ENCODE measurements at regions not wholly inside any gene's neighbourhood (a gene's known extent, or its start where the extent isn't known, plus 50 kb on each side); places are given as distances from the start of the nearest gene placed in this dataset.

GRCh38 chr3:103787164-103787871, 1352.5 kb downstream of the ZPLD1 start:
- TF ChIP-seq CTCF (IDR thresholded peaks at IDR 0.05) (no peak), EZH2 (IDR thresholded peaks at IDR 0.05) (no peak)

Measured in neural progenitor cell (in vitro differentiated cells).